Sigmoid colon (tissue), 4 donors: ENCODE measurements at regions not wholly inside any gene's neighbourhood (a gene's known extent, or its start where the extent isn't known, plus 50 kb on each side); places are given as distances from the start of the nearest gene placed in this dataset.
"Not testable (repeated sequence)": the region's sequence is repeated elsewhere in the genome, so short reads cannot be mapped to it uniquely, and the experiment has no call there.

Experiments used
- CTCF ChIP-seq, 4 experiments: fragments of 450-650 bp in 3 of 4; fragments of 200-600 bp in 1 of 4; IDR thresholded peaks; one replicate each; pipeline ENCODE4 v1.5.1; 2016 to 2019; ENCODE audit warnings: antibody characterized with exemption in 4 of 4, mild to moderate bottlenecking in 3 of 4, moderate library complexity in 2 of 4
- EP300 ChIP-seq, 4 donors: sonication (generic); formaldehyde crosslinking; IDR thresholded peaks; one replicate each; pipeline ENCODE4 v1.6.1; 2017; ENCODE audit warnings: antibody characterized with exemption in 4 of 4

- TF ChIP-seq CTCF, EP300 (IDR thresholded peaks at IDR 0.05): not testable (repeated sequence)
Measured at GRCh38 chr22:10771744-10772143, 4756.2 kb upstream of the OR11H1 start.
